Thoracic aorta (tissue), 2 donors: ENCODE measurements at regions not wholly inside any gene's neighbourhood (a gene's known extent, or its start where the extent isn't known, plus 50 kb on each side); places are given as distances from the start of the nearest gene placed in this dataset.

Experiments
- ATAC-seq: fragments of 150-250 bp; one replicate; pipeline ENCODE4 v1.8.0; 2017; ENCODE audit warnings: low read depth; ENCODE audit not compliant: insufficient number of reproducible peaks, low FRiP score
- DNase-seq: peaks from one replicate; pipeline ENCODE4 v3.0.0-alpha.2; 2020; ENCODE audit warnings: low spot score
- H3K27ac ChIP-seq, 2 donors: fragments of 200-600 bp; sonication (generic); 1 replicate in 1 of 2; 2 replicates in 1 of 2; pipeline ENCODE4 v1.5.1; 2016; ENCODE audit warnings: mild to moderate bottlenecking in 2 of 2, moderate library complexity in 2 of 2
- H3K27me3 ChIP-seq: fragments of 200-600 bp; sonication (generic); replicated peaks from 2 replicates; pipeline ENCODE4 v1.6.0; 2016; ENCODE audit warnings: mild to moderate bottlenecking; ENCODE audit not compliant: insufficient read depth
- H3K36me3 ChIP-seq: fragments of 200-600 bp; sonication (generic); one replicate; pipeline ENCODE4 v1.5.1; 2016
- H3K4me1 ChIP-seq, 2 donors: fragments of 200-600 bp; sonication (generic); 1 replicate in 1 of 2; 2 replicates in 1 of 2; pipeline versions ENCODE4 v1.5.1 to v1.6.0; 2016; ENCODE audit warnings: low read depth in 2 of 2, mild to moderate bottlenecking in 1 of 2; ENCODE audit not compliant: control insufficient read depth in 1 of 2
- H3K4me3 ChIP-seq: fragments of 200-600 bp; sonication (generic); 2 replicates; pipeline ENCODE4 v1.5.1; 2016; ENCODE audit warnings: mild to moderate bottlenecking
- H3K9me3 ChIP-seq: fragments of 200-600 bp; sonication (generic); 2 replicates; pipeline ENCODE4 v1.5.1; 2016
- TF ChIP-seq, protein P1 (sequence below): fragments of 200-600 bp; sonication (generic); IDR thresholded peaks from one replicate; pipeline ENCODE4 v1.5.1; 2019; ENCODE audit warnings: antibody characterized with exemption

GRCh38 chr4:58983887-58984286 is 1873.7 kb upstream of the IGFBP7 start:
- ATAC-seq (no peak), DNase-seq (no peak)
- TF ChIP-seq, protein P1, sequence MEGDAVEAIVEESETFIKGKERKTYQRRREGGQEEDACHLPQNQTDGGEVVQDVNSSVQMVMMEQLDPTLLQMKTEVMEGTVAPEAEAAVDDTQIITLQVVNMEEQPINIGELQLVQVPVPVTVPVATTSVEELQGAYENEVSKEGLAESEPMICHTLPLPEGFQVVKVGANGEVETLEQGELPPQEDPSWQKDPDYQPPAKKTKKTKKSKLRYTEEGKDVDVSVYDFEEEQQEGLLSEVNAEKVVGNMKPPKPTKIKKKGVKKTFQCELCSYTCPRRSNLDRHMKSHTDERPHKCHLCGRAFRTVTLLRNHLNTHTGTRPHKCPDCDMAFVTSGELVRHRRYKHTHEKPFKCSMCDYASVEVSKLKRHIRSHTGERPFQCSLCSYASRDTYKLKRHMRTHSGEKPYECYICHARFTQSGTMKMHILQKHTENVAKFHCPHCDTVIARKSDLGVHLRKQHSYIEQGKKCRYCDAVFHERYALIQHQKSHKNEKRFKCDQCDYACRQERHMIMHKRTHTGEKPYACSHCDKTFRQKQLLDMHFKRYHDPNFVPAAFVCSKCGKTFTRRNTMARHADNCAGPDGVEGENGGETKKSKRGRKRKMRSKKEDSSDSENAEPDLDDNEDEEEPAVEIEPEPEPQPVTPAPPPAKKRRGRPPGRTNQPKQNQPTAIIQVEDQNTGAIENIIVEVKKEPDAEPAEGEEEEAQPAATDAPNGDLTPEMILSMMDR: no peak
- H3K27ac ChIP-seq: no peak overlapping the region
- no peaks in the 10 kb centered on the region for H3K4me1 ChIP-seq
- no peaks in the 10 kb centered on the region for H3K9me3 ChIP-seq
- no peak overlapping the region for H3K4me3 ChIP-seq
- H3K27me3 ChIP-seq: no peaks in the 10 kb centered on the region
- H3K36me3 ChIP-seq: no peaks in the 10 kb centered on the region

- ATAC-seq: no peak
Observed at GRCh38 chr4:59002148-59002547, 1892.0 kb upstream of the IGFBP7 start.

GRCh38 chr4:59024257-59024656 is 1914.1 kb upstream of the IGFBP7 start:
- TF ChIP-seq, protein P1: no peak
- Histone ChIP-seq H3K27ac (no peak overlapping the region), H3K9me3 (no peaks in the 10 kb centered on the region), H3K27me3 (no peaks in the 10 kb centered on the region), H3K4me1 (no peaks in the 10 kb centered on the region), H3K36me3 (no peaks in the 10 kb centered on the region), H3K4me3 (no peak overlapping the region)
- DNase-seq (no peak), ATAC-seq (no peak)

More at GRCh38 chr4:59002148-59002547, 1892.0 kb upstream of the IGFBP7 start:
- Histone ChIP-seq H3K27ac (no peak overlapping the region), H3K36me3 (no peaks in the 10 kb centered on the region), H3K9me3 (no peaks in the 10 kb centered on the region), H3K4me1 (no peaks in the 10 kb centered on the region), H3K27me3 (no peaks in the 10 kb centered on the region), H3K4me3 (no peak overlapping the region)
- TF ChIP-seq, protein P1: no peak
- DNase-seq: no peak

- H3K4me3 ChIP-seq: no peak overlapping the region
- ATAC-seq (no peak), DNase-seq (no peak)
- no peaks in the 10 kb centered on the region for H3K27me3 ChIP-seq
- no peaks in the 10 kb centered on the region for H3K9me3 ChIP-seq
- TF ChIP-seq, protein P1: no peak
- H3K4me1 ChIP-seq: no peaks in the 10 kb centered on the region
- no peaks in the 10 kb centered on the region for H3K36me3 ChIP-seq
- H3K27ac ChIP-seq: no peak overlapping the region
Observed at GRCh38 chr4:59037812-59038211, 1927.6 kb upstream of the IGFBP7 start.

- Histone ChIP-seq H3K27ac (no peak overlapping the region), H3K27me3 (no peaks in the 10 kb centered on the region), H3K4me3 (no peak overlapping the region), H3K9me3 (no peaks in the 10 kb centered on the region), H3K36me3 (no peaks in the 10 kb centered on the region), H3K4me1 (no peaks in the 10 kb centered on the region)
- TF ChIP-seq, protein P1: no peak
- DNase-seq (no peak), ATAC-seq (no peak)
Observed at GRCh38 chr4:59039046-59039445, 1928.9 kb upstream of the IGFBP7 start.
